WTC11 (cell line): ENCODE measurements at regions not wholly inside any gene's neighbourhood (a gene's known extent, or its start where the extent isn't known, plus 50 kb on each side); places are given as distances from the start of the nearest gene placed in this dataset.
"Not testable (repeated sequence)": the region's sequence is repeated elsewhere in the genome, so short reads cannot be mapped to it uniquely, and the experiment has no call there.

Source experiments
- ATAC-seq: fragments of 200-7000 bp; cut with Tn5 transposase; 2 replicates; pipeline ENCODE4 v1.10.0; 2021; ENCODE audit warnings: mild to moderate bottlenecking, moderate library complexity
- CTCF ChIA-PET: fragments of 300-600 bp; sonication (Branson Sonifier 250); formaldehyde crosslinking; loops from one replicate; lab custom pipeline; 2021; ENCODE audit warnings: antibody characterized with exemption; lab: Charles Lee
- POLR2A ChIA-PET: fragments of 350-600 bp; sonication (Branson Sonifier 250); formaldehyde crosslinking; loops from one replicate; lab custom pipeline; 2021; ENCODE audit warnings: antibody characterized with exemption; lab: Charles Lee
- DNase-seq: peaks from one replicate; pipeline ENCODE4 v3.0.0; 2021; ENCODE audit warnings: low spot score
- H3K27ac Mint-ChIP-seq: 2 replicates; pipeline ENCODE4 v1.8.0; 2021; ENCODE audit warnings: mixed read lengths
- H3K27me3 Mint-ChIP-seq: 2 replicates; pipeline ENCODE4 v1.8.0; 2021; ENCODE audit warnings: low read depth, mild to moderate bottlenecking, moderate library complexity, mixed read lengths
- H3K36me3 Mint-ChIP-seq: 2 replicates; pipeline ENCODE4 v1.8.0; 2021; ENCODE audit warnings: mixed read lengths
- H3K4me1 Mint-ChIP-seq: 2 replicates; pipeline ENCODE4 v1.8.0; 2022; ENCODE audit warnings: mixed read lengths
- H3K4me3 Mint-ChIP-seq: 2 replicates; pipeline ENCODE4 v1.8.0; 2021; ENCODE audit warnings: mild to moderate bottlenecking, moderate library complexity, mixed read lengths
- H3K9me3 Mint-ChIP-seq: 2 replicates; pipeline ENCODE4 v1.8.0; 2021; ENCODE audit warnings: mixed read lengths
- ESRRA ChIP-seq: sonication (generic); formaldehyde crosslinking; IDR thresholded peaks from 2 replicates; pipeline ENCODE4 v1.8.1; 2022; ENCODE audit warnings: mild to moderate bottlenecking, missing genetic modification reagents, borderline replicate concordance
- JAZF1 ChIP-seq: fragments of 250-450 bp; sonication (Bioruptor Pico); IDR thresholded peaks from 2 replicates; pipeline ENCODE4 v1.9.0; 2021; ENCODE audit warnings: moderate library complexity, mild to moderate bottlenecking, inconsistent platforms
- NR1H2 ChIP-seq: sonication (generic); formaldehyde crosslinking; IDR thresholded peaks from 2 replicates; pipeline ENCODE4 v1.9.0; 2021; ENCODE audit warnings: mild to moderate bottlenecking, moderate library complexity, missing genetic modification reagents
- PRRX2 ChIP-seq: fragments of 250-450 bp; sonication (Bioruptor Pico); IDR thresholded peaks from 2 replicates; pipeline ENCODE4 v1.8.0; 2021; ENCODE audit warnings: mild to moderate bottlenecking
- RORB ChIP-seq: fragments of 250-450 bp; sonication (Bioruptor Pico); IDR thresholded peaks from 2 replicates; pipeline ENCODE4 v1.9.0; 2021; ENCODE audit warnings: mild to moderate bottlenecking
- ZNF121 ChIP-seq: sonication (generic); formaldehyde crosslinking; IDR thresholded peaks from 2 replicates; pipeline ENCODE4 v1.8.0; 2023; ENCODE audit warnings: missing genetic modification reagents
- ZNF671 ChIP-seq: fragments of 250-450 bp; sonication (Bioruptor Pico); IDR thresholded peaks from 2 replicates; pipeline ENCODE4 v1.8.0; 2021; ENCODE audit warnings: mild to moderate bottlenecking
- TF ChIP-seq, protein P1 (sequence below): sonication (generic); formaldehyde crosslinking; IDR thresholded peaks from 2 replicates; pipeline ENCODE4 v1.8.0; 2022; ENCODE audit warnings: mild to moderate bottlenecking, missing genetic modification reagents
- TF ChIP-seq, protein P2 (sequence below): fragments of 250-450 bp; sonication (Bioruptor Pico); IDR thresholded peaks from 2 replicates; pipeline ENCODE4 v1.9.0; 2021; ENCODE audit warnings: moderate library complexity, mild to moderate bottlenecking, inconsistent platforms, borderline replicate concordance
- TF ChIP-seq, protein P3 (sequence below): fragments of 250-450 bp; sonication (Bioruptor Pico); IDR thresholded peaks from 2 replicates; pipeline ENCODE4 v1.9.0; 2021; ENCODE audit warnings: mild to moderate bottlenecking
- TF ChIP-seq, protein P4 (sequence below): sonication (generic); formaldehyde crosslinking; IDR thresholded peaks from 2 replicates; pipeline ENCODE4 v1.8.1; 2022; ENCODE audit warnings: mild to moderate bottlenecking, missing genetic modification reagents, moderate library complexity, borderline replicate concordance
- TF ChIP-seq, protein P5 (sequence below): sonication (generic); formaldehyde crosslinking; IDR thresholded peaks from 2 replicates; pipeline ENCODE4 v1.8.1; 2023; ENCODE audit warnings: mild to moderate bottlenecking, moderate library complexity, missing genetic modification reagents
- TF ChIP-seq, protein P6 (sequence below): fragments of 250-450 bp; sonication (Bioruptor Pico); IDR thresholded peaks from 2 replicates; pipeline ENCODE4 v2.1.2; 2022; ENCODE audit warnings: mild to moderate bottlenecking, moderate library complexity

DNA sequence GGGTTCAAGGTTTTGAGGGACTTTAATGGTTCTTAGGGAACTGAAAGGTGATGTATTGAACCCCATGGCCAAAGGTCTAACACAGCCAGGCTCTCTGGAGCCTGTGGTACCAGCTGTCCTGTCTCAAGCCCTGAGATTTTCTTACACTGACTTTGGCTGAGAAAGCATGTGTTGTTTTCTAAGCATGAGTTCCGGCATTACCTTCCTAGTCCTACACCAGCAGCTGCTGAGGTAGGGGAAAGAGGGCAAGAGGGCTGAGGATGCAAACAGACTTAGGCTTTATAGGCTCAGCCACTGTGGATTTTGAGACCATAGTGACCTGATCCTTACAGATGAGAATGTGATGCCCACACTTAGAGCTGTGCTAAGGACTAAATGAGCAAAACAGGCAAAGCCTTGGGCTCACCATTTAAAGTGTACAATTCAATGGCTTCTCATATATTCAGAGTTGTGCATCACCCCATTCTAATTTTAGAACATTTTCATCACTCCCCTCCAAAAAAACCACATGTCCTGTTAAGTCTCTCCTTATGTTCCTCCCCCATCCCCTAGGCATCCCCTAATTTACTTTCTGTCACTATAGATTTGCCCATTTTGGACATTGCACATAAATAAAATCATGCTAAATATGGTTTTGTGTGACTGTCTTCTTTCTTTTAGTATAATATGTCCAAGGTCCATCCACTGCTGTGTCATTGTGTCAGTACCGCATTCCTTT lies 99.7 kb upstream of the OTOS start:
- no peak overlapping the region for H3K27ac Mint-ChIP-seq
- ChIA-PET CTCF (no interaction called here), POLR2A (no interaction called here)
- H3K36me3 Mint-ChIP-seq: no peaks in the 10 kb centered on the region
- TF ChIP-seq, protein P1, sequence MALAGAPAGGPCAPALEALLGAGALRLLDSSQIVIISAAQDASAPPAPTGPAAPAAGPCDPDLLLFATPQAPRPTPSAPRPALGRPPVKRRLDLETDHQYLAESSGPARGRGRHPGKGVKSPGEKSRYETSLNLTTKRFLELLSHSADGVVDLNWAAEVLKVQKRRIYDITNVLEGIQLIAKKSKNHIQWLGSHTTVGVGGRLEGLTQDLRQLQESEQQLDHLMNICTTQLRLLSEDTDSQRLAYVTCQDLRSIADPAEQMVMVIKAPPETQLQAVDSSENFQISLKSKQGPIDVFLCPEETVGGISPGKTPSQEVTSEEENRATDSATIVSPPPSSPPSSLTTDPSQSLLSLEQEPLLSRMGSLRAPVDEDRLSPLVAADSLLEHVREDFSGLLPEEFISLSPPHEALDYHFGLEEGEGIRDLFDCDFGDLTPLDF: no peak
- no peak for TF ChIP-seq NR1H2 (CRISPR knock-in tag)
- TF ChIP-seq ZNF671 (CRISPR knock-in tag): no peak
- TF ChIP-seq, protein P2, sequence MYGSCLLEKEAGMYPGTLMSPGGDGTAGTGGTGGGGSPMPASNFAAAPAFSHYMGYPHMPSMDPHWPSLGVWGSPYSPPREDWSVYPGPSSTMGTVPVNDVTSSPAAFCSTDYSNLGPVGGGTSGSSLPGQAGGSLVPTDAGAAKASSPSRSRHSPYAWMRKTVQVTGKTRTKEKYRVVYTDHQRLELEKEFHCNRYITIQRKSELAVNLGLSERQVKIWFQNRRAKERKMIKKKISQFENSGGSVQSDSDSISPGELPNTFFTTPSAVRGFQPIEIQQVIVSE (CRISPR knock-in tag): no peak
- no peak for TF ChIP-seq PRRX2 (CRISPR knock-in tag)
- TF ChIP-seq, protein P3, sequence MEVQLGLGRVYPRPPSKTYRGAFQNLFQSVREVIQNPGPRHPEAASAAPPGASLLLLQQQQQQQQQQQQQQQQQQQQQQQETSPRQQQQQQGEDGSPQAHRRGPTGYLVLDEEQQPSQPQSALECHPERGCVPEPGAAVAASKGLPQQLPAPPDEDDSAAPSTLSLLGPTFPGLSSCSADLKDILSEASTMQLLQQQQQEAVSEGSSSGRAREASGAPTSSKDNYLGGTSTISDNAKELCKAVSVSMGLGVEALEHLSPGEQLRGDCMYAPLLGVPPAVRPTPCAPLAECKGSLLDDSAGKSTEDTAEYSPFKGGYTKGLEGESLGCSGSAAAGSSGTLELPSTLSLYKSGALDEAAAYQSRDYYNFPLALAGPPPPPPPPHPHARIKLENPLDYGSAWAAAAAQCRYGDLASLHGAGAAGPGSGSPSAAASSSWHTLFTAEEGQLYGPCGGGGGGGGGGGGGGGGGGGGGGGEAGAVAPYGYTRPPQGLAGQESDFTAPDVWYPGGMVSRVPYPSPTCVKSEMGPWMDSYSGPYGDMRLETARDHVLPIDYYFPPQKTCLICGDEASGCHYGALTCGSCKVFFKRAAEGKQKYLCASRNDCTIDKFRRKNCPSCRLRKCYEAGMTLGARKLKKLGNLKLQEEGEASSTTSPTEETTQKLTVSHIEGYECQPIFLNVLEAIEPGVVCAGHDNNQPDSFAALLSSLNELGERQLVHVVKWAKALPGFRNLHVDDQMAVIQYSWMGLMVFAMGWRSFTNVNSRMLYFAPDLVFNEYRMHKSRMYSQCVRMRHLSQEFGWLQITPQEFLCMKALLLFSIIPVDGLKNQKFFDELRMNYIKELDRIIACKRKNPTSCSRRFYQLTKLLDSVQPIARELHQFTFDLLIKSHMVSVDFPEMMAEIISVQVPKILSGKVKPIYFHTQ (CRISPR knock-in tag): no peak
- TF ChIP-seq, protein P4, sequence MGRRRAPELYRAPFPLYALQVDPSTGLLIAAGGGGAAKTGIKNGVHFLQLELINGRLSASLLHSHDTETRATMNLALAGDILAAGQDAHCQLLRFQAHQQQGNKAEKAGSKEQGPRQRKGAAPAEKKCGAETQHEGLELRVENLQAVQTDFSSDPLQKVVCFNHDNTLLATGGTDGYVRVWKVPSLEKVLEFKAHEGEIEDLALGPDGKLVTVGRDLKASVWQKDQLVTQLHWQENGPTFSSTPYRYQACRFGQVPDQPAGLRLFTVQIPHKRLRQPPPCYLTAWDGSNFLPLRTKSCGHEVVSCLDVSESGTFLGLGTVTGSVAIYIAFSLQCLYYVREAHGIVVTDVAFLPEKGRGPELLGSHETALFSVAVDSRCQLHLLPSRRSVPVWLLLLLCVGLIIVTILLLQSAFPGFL (CRISPR knock-in tag): no peak
- H3K9me3 Mint-ChIP-seq: peaks cover 8% of the 10 kb centered on the region
- peaks cover 10% of the 10 kb centered on the region for H3K4me1 Mint-ChIP-seq
- DNase-seq (no peak), ATAC-seq (no peak)
- H3K27me3 Mint-ChIP-seq: peaks cover 4% of the 10 kb centered on the region; the same call in 1 of the 2 replicates
- H3K4me3 Mint-ChIP-seq: no peak overlapping the region

DNA sequence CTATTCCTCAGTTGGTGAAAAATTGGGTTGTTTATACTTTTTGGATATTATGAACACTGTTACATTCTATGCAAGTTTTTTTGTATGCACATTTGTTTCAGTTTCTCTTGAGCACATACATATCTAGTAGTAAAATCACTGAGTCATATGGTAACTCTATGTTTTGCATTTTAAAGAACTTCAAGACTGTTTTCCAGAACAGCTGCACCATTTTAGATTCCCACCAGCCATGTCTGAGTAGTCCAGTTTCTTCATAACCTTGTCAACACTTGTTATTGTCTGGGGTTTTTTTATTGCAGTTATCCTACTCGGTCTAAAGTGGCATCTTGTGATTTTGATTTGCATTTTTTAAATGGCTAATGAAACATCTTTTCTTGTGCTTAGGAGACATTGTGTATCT lies 100.3 kb upstream of the OTOS start:
- H3K4me3 Mint-ChIP-seq: no peak overlapping the region
- H3K9me3 Mint-ChIP-seq: peaks cover 8% of the 10 kb centered on the region
- peaks cover 10% of the 10 kb centered on the region for H3K4me1 Mint-ChIP-seq
- no peak overlapping the region for H3K27ac Mint-ChIP-seq
- DNase-seq (no peak), ATAC-seq (no peak)
- H3K36me3 Mint-ChIP-seq: no peaks in the 10 kb centered on the region
- POLR2A ChIA-PET: no interaction called here
- no peak for TF ChIP-seq ZNF121
- TF ChIP-seq RORB (CRISPR knock-in tag): no peak
- TF ChIP-seq, protein P5, sequence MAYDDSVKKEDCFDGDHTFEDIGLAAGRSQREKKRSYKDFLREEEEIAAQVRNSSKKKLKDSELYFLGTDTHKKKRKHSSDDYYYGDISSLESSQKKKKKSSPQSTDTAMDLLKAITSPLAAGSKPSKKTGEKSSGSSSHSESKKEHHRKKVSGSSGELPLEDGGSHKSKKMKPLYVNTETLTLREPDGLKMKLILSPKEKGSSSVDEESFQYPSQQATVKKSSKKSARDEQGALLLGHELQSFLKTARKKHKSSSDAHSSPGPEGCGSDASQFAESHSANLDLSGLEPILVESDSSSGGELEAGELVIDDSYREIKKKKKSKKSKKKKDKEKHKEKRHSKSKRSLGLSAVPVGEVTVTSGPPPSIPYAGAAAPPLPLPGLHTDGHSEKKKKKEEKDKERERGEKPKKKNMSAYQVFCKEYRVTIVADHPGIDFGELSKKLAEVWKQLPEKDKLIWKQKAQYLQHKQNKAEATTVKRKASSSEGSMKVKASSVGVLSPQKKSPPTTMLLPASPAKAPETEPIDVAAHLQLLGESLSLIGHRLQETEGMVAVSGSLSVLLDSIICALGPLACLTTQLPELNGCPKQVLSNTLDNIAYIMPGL (CRISPR knock-in tag): no peak
- no peak for TF ChIP-seq JAZF1 (CRISPR knock-in tag)
- TF ChIP-seq, protein P6, sequence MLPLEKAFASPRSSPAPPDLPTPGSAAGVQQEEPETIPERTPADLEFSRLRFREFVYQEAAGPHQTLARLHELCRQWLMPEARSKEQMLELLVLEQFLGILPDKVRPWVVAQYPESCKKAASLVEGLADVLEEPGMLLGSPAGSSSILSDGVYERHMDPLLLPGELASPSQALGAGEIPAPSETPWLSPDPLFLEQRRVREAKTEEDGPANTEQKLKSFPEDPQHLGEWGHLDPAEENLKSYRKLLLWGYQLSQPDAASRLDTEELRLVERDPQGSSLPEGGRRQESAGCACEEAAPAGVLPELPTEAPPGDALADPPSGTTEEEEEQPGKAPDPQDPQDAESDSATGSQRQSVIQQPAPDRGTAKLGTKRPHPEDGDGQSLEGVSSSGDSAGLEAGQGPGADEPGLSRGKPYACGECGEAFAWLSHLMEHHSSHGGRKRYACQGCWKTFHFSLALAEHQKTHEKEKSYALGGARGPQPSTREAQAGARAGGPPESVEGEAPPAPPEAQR (CRISPR knock-in tag): no peak
- CTCF ChIA-PET: no interaction called here
- peaks cover 4% of the 10 kb centered on the region; the same call in 1 of the 2 replicates for H3K27me3 Mint-ChIP-seq

DNA sequence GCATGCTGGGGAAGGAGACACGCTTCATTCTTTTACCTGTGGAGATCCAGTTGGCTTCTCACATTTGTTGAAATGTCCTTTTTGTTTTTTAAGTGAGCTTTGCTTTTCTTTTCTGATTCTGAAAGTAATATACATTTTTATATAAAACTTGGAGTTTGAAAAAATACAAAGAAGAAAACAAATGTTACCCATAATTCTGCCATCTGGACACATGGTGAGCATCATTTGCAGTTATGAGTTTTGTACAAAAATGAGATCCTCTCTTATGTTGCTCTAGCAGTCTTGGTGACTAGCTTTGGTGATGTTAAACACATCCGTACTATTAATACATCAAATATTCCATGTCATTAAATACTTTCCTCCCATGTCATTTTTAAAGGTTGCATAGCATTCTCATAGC lies 101.1 kb upstream of the OTOS start:
- CTCF ChIA-PET: interaction anchor here (1.6 kb wide), 1 partner anchor 8 kb away, joined by 4 read pairs; no protein-coding TSS in a partner anchor
- H3K4me3 Mint-ChIP-seq: no peak overlapping the region
- POLR2A ChIA-PET: no interaction called here
- no peak for DNase-seq
- TF ChIP-seq ESRRA (CRISPR knock-in tag): no peak
- TF ChIP-seq, all 79 proteins: peak for 0
- Mint-ChIP-seq H3K9me3 (peaks cover 8% of the 10 kb centered on the region), H3K27me3 (peaks cover 4% of the 10 kb centered on the region; the same call in 1 of the 2 replicates), H3K4me1 (peaks cover 6% of the 10 kb centered on the region), H3K36me3 (no peaks in the 10 kb centered on the region), H3K27ac (no peak overlapping the region)
- no peak for ATAC-seq

DNA sequence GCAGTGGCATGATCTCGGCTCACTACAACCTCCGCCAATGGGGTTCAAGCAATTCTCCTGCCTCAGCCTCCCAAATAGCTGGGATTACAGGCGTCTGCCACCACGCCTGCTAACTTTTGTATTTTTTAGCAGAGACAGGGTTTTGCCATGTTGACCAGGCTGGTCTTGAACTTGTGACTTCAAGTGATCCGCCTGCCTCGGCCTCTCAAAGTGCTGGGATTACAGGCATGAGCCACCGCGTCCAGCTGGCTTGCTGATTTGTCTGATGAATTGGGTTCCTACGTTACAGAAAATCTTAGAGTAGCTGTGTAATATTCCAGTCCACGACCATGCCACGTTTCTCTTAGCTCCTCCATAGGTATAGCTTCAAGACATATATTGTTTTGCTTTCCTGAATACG lies 102.6 kb upstream of the OTOS start:
- not testable (repeated sequence) for DNase-seq, H3K4me1 Mint-ChIP-seq, H3K9me3 Mint-ChIP-seq, H3K27ac Mint-ChIP-seq, ATAC-seq, H3K4me3 Mint-ChIP-seq, H3K36me3 Mint-ChIP-seq, H3K27me3 Mint-ChIP-seq
- POLR2A ChIA-PET: interaction anchor here (0.6 kb wide), 1 partner anchor 28 kb away, joined by 6 read pairs; no protein-coding TSS in a partner anchor
- CTCF ChIA-PET: interaction anchor here (2.1 kb wide), 1 partner anchor 10 kb away, joined by 5 read pairs; no protein-coding TSS in a partner anchor
